IMR-90 (cell line): ENCODE measurements at regions not wholly inside any gene's neighbourhood (a gene's known extent, or its start where the extent isn't known, plus 50 kb on each side); places are given as distances from the start of the nearest gene placed in this dataset.

Source experiments
- POLR2A ChIP-seq: IDR thresholded peaks from 2 replicates; pipeline ENCODE4 v1.6.1; 2012; ENCODE audit warnings: mild to moderate bottlenecking, low read depth, low read length
- RAD21 ChIP-seq: IDR thresholded peaks from 2 replicates; pipeline ENCODE4 v1.6.1; 2012; ENCODE audit warnings: low read length, improper control_type of control experiment
- TF ChIP-seq, protein P1 (sequence below): conservative IDR thresholded peaks from 2 replicates; pipeline ENCODE4 v1.5.1; 2012; ENCODE audit warnings: mild to moderate bottlenecking, low read depth, low read length, improper control_type of control experiment

GRCh38 chr6:14735956-14736486 is 509.8 kb upstream of the JARID2 start:
- TF ChIP-seq, protein P1, sequence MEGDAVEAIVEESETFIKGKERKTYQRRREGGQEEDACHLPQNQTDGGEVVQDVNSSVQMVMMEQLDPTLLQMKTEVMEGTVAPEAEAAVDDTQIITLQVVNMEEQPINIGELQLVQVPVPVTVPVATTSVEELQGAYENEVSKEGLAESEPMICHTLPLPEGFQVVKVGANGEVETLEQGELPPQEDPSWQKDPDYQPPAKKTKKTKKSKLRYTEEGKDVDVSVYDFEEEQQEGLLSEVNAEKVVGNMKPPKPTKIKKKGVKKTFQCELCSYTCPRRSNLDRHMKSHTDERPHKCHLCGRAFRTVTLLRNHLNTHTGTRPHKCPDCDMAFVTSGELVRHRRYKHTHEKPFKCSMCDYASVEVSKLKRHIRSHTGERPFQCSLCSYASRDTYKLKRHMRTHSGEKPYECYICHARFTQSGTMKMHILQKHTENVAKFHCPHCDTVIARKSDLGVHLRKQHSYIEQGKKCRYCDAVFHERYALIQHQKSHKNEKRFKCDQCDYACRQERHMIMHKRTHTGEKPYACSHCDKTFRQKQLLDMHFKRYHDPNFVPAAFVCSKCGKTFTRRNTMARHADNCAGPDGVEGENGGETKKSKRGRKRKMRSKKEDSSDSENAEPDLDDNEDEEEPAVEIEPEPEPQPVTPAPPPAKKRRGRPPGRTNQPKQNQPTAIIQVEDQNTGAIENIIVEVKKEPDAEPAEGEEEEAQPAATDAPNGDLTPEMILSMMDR: no peak
- no peak for TF ChIP-seq POLR2A
- no peak for TF ChIP-seq RAD21
